ENCODE measurements at regions not wholly inside any gene's neighbourhood (a gene's known extent, or its start where the extent isn't known, plus 50 kb on each side); places are given as distances from the start of the nearest gene placed in this dataset.

GRCh38 chr2:12587729-12588522 is 128.8 kb upstream of the TRIB2 start:
- no peak for DNase-seq (ENCODE audit: low read depth)

GRCh38 chr2:12588986-12589385 is 127.8 kb upstream of the TRIB2 start:
- DNase-seq (ENCODE audit: low read depth), result no peak

DNA sequence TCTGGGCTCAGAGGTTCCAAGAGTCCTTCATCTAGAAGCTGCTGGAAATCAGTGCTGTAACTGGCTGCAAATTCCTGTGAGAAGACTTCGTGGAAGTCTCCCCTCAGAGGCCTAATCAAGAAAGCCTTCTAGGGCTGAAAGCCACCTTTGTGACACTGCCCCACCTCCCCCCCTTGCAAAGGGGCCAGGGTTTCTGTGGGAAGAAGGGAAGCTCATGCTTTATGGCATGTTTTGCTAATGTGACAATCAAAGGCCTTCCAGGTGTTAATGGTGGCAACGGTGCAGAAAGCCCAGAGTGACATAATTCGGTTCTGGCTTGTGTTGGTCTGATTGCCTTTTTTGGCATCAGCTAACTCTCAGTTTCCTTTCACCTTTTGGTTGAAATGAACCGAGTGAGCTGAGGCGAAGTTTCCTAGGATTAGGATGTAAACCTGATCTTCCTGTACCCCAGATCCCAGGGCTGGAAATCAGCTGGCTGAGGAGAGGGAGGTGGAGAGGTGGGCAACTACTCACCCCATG is 126.9 kb upstream of the TRIB2 start:
- no peak for DNase-seq (ENCODE audit: low read depth)

- DNase-seq (ENCODE audit: low read depth), result no peak
These were observed 124.4 kb upstream of the TRIB2 start for GRCh38 chr2:12592296-12592695.

GRCh38 chr2:12594590-12594989 is 122.1 kb upstream of the TRIB2 start:
- DNase-seq (ENCODE audit: low read depth), result no peak

DNA sequence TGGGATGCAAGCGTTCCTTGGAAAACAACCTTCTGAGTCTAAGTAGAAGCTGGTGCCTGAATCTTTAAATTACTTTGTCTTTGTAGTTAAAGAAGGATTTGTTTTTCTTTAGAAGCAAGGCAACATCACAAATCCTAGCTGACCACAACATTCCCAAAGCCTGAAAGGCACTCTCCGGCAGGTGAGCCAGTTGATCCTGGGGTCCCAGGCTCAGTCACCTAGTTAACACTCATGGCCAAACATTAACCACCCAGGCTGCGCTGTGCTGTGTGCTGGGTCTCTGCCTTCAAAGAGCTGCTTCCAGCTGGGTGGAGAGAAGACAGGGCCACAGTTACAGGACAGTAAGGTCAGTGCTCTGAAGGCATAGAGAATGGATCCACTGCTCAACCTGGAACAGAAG is 120.0 kb upstream of the TRIB2 start:
- no peak for DNase-seq (ENCODE audit: low read depth)

- DNase-seq (ENCODE audit: low read depth), result no peak
These were observed 119.1 kb upstream of the TRIB2 start for GRCh38 chr2:12597610-12598009.

DNA sequence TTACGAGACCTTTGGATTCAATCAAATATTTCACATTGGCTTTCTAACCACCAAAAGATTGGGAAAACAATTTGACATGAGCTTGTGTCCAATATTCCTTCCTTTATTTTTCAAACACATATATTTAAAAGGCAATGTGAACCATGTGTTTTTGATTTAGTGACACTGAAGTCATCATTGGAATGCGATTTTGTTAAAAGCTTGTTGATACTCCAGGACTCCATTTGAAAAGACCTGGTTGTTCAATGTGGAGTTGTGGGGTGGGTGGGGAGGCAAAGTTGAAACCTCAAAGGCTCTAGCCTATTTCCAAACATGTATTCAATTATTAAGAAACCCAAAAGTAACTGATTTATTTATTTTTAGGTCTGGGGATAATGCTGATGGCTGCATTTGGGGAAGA is 114.1 kb upstream of the TRIB2 start:
- no peak for DNase-seq (ENCODE audit: low read depth)

- DNase-seq (ENCODE audit: low read depth), result no peak
These were observed 112.9 kb upstream of the TRIB2 start for GRCh38 chr2:12603781-12604295.

DNA sequence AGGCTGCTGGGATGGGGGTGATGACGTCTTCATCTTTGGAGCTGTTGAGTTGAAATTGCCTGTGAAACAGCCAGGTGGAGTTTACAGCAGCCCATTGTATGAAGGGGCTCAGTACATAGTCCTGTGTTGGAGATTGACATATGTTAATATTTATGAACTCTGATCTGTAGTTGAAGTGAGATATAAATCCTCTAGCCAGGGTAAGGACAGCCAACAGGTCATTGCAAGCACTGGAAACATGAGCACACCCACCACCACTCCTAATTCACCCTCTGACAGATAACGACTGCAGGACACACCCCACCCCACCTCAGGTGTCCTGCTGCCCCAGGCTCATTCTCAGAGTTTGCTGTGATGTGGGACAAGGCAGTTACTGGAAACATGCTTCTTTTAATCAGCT is 112.4 kb upstream of the TRIB2 start:
- no peak for DNase-seq (ENCODE audit: low read depth)

GRCh38 chr2:12605366-12605765 is 111.4 kb upstream of the TRIB2 start:
- no peak for DNase-seq (ENCODE audit: low read depth)

- no peak for DNase-seq (ENCODE audit: low read depth)
These were observed 110.8 kb upstream of the TRIB2 start for GRCh38 chr2:12605936-12606335.

GRCh38 chr2:12606472-12607000 is 110.2 kb upstream of the TRIB2 start:
- DNase-seq (ENCODE audit: low read depth), result no peak

GRCh38 chr2:12607971-12608370 is 108.8 kb upstream of the TRIB2 start:
- no peak for DNase-seq (ENCODE audit: low read depth)

DNA sequence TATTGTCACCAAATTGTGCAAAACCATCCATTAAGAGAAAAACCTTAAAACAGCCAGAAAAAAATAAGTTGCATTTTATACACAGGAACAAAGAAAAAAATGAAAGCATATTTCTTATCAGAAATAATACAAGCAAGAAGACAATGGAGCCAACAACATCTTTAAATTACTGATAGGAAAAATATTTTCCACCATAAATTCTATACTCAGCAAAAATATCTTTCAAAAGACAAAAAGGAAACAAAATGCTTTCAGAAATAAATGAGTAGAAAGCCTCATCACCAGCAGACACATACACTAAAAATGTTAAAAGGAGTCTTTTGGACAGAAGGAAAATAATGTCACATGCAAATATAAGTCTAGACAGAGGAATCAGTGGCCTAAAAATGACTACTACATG is 106.4 kb upstream of the TRIB2 start:
- no peak for DNase-seq (ENCODE audit: low read depth)

DNA sequence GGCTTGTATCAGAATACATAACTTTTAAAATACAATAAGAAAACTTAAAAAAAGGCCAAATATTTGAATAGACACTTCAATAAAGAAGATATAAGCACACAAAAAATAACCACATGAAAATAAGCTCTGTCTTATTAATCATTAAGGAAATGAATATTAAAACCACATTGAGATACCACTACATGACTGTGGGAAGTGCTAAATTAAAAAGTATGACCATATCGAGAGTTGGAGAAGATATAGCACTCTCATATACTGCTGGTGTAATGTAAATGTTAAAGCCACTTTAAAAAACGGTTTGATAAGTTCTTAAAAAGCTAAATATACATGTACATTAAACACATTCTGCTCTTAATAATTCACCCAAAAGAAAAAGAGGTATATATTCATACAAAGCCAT is 104.6 kb upstream of the TRIB2 start:
- DNase-seq (ENCODE audit: low read depth), result no peak

DNA sequence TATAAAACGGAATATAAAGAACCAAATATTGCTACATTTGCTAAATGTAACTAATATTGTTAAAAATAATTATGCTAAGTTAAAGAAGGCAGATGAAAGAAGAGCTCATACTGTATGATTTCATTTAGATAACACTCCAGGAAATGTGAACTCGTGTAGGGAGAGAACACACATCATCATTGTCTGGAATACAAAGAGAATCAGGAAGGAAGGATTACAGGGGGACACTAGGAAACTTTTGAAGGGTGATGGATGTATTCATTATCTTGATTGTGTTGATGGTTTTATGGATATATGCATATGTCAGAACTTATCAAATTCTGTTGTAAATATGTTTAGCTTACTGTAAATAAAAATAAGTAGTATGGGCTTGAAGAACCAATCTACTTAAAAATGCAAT is 104.1 kb upstream of the TRIB2 start:
- DNase-seq (ENCODE audit: low read depth), result no peak

DNA sequence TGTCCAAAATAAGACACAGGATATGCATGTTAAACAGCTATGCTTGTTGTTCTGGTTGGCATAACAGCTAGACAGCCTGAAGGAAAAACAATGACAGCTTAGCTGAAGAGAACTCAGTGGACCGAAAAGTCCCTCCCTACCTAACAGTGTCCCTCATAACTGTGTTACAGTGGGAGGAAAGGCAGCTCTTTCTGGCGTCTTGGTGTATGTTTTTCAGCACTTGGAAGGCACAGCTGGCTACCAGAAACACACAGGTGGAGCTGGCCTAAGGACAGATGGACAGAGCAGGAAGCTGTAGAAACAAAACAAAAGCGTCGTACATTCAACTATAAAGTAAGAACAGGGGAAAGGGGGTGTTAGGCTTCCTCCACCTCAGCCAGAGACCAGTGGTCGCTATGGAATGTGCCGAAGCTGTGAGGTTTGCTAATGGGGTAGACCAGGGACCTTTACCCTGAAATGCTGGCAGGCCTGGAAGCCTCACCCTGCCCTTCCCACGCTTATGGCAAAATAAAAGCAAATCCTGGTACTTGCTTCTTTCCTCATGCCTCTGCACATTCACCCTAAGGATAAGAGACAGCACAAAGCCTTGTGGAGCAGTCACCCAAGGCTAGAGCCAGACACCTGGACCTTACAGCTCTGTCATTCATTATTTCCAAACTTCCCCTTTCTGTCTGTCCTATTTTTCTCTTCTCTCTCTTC is 103.5 kb upstream of the TRIB2 start:
- DNase-seq (ENCODE audit: low read depth), result no peak

- DNase-seq (ENCODE audit: low read depth), result no peak
These were observed 101.2 kb upstream of the TRIB2 start for GRCh38 chr2:12615509-12615908.

DNA sequence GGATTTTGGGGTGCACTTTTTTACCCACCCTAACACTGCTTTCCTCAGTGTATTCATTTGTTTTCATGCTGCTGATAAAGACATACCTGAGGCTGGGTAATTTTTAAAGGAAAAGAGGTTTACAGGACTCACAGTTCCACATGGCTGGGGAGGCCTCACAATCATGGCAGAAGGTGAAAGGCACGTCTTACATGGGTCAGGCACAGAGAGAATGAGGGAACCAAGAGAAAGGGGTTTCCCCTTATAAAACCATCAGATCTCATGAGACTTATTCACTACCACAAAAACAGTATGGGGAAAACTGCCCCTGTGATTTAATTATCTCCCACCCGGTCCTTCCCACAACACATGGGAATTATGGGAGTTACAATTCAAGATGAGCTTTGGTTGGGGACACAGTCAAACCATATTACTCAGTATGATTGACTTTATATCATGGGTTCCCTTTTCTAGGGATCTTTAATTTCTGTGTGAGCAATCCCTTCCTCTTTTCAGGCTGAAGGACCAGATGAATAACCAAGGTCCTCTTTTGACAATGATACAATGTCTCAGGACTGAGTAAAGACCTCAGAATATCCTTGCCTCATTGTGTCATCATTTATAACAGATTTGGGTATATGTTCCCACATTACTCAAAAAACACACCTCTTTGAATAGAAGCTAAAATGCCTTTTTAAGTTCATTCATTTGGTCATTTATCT is 100.1 kb upstream of the TRIB2 start:
- DNase-seq (ENCODE audit: low read depth), result no peak

- no peak for DNase-seq (ENCODE audit: low read depth)
These were observed 99.4 kb upstream of the TRIB2 start for GRCh38 chr2:12617366-12617765.

GRCh38 chr2:12617853-12618252 is 98.9 kb upstream of the TRIB2 start:
- no peak for DNase-seq (ENCODE audit: low read depth)

All from forelimb muscle (tissue), 1 donor.